Daoy (cell line): ENCODE measurements at regions not wholly inside any gene's neighbourhood (a gene's known extent, or its start where the extent isn't known, plus 50 kb on each side); places are given as distances from the start of the nearest gene placed in this dataset.

Experiments used
- DNase-seq: peaks from one replicate; pipeline ENCODE4 v3.0.0-alpha.2; 2015; ENCODE audit warnings: low read depth

DNA sequence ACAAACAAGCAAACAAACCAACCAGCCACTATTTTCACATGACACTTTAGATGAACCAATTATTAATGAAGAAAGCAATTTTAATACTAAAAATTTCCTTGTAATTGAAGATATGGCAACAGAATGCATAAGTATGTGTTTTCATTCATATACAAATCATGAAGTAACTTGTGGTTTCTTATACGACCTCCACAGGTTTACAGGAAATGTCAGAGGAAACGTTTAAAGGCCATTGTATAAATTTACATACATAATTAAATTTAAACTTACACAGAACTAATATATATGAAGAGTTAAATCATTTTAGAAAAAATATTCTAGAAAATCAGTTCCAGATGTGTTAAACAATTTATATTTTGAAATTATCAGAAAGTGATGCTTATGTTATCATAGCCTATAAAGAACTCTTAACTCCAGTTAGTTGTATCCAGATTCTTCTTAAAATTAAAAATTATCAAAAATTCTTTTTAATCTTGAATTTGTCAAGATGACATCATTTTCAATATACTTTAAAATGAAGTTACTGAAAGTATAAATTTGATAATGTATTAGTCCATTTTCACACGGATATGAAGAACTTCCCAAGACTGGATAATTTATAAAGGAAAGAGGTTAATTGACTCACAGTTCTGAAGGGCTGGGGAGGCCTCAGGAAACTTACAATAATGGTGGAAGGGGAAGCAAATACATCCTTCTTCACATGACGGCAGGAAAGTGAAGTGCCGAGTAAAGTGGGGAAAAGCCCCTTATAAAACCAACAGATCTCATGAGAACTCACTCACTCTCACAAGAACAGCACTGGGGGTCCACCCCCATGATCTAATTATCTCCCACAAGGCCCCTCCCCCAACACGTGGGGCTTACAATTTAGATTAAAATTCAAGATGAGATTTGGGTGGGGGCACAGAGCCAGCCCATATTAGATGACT, 192.0 kb downstream of the PIK3R1 start:
- DNase-seq: no peak

DNA sequence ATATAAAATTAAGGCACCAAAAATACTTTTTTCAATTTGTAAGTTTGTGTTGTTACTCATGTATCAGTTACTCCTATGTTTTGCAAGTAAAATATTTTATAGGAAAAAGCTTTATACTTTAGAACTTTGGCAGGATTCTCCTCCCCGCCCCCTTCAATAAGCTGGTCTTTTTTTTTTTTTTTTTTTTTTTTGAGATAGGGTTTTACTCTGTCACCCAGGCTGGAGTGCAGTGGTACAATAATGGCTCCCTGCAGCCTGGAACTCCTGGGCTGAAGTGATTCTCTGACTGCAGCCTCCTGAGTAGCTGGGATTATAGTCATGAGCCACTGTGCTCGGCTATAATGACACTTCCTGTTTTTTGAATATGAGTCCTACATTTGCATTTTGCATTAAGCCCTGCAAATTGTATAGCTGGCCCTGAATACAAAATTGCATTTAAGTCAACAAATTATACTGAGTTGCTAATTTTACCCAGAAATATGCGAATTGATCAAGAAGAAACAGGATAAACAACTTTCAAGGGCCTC, 192.9 kb downstream of the PIK3R1 start:
- DNase-seq: no peak

DNA sequence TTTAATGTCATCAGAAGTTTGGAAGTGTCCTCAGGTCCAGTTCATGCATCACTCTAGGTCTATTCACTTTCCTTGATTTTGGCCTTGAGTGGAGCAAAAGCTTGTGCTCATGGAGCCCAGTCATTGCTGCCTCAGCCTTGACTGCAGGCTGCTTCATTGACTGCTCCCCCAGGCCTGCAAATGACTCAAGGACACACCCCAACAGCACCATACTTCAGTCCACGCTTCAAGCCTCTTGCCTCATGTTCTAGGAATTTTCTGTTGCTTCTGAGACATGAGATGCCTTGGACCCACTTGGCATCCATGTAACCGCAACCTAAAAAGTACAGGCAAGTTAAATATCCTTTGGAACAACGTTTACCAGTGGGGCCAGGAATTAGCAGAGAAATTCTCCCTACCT, 193.7 kb downstream of the PIK3R1 start:
- peak; percentile 76 for DNase-seq

DNA sequence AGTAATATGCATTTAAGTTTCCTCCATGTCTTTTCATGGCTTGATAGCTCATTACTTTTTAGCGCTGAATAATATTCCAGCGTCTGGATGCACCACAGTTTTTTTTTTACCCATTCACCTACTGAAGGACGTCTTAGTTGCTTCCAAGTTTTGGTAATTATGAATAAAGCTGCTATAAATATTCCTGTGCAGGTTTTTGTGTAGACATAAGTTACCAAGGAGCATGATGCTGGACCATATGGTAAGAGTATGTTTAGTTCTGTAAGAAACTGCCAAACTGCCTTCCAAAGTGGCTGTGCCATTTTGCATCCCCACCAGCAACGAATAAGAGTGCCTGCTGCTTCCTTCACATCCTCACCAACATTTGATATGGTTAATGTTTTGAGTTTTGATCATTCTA, 195.6 kb downstream of the PIK3R1 start:
- no peak for DNase-seq

DNA sequence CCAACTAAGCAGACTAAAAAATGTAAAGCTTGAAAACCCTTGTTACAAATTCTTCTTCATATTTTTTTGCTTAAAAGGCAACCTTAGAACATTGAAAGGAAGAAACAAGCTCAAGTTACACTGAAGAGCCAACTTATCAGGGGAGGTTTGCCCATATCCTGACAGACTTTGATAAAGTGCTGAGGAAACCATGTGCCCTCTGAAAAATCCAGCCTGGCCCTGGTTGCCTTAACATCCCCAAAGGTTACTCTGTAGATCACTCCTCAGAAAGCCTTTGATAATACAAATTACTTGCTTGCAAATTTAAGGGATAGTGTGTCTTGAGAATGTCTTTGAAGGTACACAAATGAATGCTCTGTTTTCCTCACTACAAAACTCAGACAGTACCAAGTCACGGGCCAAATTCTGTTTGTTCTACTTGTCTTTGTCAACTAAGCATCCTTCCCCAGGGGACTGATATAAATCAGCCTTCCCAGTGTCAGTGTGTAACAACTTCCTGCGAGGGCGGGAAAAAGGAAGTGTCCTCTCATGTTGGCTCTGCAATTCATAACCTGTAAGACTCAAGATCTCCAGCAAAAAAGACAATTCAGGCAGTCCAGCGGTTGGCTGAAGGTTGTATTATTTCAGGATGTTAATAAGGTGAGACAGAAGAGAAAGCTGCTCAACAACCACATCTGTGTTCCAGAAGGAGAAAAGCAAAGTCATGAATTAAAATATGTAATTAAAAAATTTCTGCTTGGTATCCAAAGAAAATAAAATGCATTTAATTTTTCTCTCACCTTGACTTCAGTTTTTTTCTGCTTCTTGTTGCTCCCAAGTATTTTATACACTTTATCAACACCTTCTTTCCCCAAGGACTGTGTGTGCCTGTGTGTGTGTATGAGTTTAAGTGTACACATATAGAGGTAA, 199.9 kb downstream of the PIK3R1 start:
- no peak for DNase-seq

DNA sequence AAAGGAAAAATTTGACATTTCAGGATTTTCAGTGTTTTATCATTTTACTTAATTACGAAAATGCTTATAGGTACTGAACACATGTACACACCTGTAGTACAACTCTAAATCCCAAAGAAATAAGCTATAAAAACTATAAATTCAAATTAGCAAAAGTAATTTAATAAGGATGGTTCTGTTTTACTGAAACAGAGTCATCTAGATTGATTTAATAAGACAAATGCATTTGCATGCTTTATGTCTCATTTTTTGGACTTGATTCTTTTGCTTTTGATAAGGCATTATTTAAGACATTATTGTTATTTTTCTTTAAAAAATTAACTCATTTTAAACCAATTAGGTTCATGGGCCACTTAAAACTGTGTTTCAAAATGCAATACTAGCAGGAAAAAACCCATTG, 201.2 kb downstream of the PIK3R1 start:
- no peak for DNase-seq

DNA sequence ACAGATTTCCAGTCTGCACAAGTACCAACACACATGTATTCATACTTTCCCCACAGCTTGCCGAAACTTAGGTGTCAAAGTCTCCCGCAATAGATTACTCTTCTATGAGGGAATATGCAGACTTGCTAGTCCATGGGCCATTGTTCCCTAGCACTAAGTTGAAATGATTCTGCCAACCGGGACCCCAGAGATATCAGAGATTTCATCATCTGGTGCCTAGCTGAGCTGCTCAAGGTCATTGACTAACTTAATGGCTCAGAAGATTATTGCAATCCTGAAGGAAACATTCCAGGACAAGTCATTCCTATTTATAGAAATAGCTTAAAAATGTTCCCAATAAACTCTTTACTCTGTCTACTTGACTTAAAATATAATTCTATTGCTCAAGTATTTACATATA, 202.6 kb downstream of the PIK3R1 start:
- no peak for DNase-seq

DNA sequence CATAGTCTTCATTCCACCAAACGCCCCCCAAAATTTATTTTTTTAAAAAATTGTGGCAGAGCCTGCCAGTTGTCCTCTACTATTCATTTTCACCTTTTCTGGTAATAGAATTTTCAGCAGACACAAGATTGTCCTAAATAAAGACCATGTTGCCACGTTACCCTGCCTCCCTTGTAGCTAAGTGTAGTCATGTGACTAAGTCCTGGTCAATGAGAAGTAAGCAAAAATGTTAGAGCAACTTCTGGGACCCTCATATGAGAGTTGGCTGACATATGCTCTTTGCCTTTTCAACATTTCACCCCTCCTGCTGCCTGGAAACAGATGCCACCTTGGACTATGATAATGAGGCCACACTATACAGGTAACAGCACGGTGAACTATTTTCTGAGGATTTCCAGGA, 203.1 kb downstream of the PIK3R1 start:
- DNase-seq: no peak

DNA sequence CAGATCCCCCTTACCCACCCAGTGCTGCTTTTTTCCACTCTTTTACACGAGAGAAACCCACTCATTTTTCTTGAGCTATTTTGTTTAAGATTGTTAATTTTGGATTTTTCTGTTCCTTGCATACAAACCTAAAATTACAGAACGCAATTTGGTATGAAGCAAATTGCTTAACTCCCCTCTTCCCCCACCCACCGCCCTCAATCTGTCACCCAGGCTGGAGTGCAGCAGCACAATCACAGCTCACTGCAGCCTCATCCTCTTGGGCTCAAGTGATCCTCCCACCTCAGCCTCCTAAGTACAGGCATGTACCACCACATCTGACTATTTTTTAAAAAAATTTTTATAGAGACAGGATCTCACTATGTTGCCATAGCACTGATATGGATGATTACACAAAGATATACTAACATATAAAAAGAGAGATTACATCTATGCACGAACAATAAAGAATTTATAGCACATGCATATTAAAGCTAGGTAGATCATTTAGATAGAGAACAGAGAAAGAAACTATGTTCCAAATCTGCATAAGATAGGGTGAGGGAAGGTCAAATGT, 203.6 kb downstream of the PIK3R1 start:
- DNase-seq: no peak

DNA sequence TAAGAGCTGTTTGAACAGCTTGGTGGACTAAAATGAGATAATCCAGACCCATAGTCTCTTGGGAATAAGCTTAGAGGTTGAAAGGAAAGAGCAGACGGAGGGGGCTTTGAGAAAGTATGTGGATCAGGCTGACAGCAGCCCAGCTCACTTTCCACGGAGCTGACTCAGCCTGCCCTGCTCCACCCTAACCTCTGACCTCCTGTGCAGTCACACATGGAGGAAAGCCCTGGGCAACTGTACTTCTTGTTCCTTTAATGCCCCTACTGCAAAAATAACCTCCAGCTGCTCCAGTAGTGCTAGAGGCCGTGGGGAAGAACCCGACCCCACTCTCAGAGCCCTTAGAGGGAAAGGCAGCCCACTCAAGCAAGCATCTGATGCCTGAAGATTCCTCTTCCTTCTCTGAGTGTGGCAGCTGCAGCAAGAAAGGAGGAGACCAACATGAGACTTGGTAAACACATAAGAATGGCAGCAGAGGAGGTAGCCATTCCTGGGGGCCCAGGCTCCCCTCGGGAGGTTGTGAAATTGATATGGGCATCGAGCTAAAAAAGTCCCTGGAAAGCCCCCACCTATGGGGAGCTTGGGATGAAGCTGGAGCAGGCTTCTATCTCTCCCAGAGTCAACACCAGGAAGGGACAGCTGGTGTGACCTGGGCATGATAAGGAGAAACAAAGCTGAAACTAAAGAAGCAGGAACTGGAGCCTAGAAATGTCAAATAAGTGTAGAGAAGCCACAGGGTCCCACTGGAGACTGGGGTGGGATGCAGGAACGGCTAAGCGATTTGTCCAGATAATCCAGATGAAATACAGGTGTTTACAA, 204.3 kb downstream of the PIK3R1 start:
- peak; percentile 35 for DNase-seq

DNA sequence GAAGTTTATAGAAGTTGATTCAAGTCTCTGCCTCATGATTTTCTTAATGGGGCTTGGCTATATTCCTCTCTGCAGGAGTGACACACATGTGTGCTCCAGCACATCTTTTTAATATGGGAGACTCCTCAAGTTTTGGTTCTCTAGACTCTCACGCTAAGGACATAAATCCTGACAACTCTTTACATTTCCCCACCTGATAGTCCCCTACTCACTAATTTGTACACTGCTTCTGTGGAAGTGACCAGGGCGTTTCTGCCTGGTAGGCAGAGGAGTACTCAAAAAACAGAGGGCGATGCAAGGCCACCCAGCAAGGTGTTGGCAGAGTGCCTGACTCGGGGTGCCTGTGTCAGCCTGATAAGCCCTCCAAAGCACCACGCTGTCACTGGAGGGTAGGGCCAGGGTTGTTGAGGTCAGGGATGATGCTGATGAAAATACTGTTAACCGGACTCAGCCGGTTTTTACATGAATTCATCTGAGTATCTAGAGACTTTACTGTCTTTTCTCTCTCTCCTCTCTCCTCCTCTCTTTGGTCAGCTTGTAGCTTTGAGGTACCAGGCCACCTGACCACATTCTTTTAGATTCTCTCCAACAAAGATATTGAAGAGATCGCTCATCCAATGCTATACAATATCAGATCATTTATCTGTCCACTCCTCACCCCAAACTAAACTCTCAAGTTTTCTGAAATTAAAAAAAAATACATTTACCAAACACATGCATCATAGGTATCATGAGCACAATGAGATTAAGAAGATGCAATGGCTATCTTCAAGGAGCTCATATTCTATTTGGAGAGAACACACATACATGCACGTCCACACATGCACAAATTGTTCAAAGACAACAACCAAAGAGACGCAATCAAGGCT, 205.2 kb downstream of the PIK3R1 start:
- no peak for DNase-seq

DNA sequence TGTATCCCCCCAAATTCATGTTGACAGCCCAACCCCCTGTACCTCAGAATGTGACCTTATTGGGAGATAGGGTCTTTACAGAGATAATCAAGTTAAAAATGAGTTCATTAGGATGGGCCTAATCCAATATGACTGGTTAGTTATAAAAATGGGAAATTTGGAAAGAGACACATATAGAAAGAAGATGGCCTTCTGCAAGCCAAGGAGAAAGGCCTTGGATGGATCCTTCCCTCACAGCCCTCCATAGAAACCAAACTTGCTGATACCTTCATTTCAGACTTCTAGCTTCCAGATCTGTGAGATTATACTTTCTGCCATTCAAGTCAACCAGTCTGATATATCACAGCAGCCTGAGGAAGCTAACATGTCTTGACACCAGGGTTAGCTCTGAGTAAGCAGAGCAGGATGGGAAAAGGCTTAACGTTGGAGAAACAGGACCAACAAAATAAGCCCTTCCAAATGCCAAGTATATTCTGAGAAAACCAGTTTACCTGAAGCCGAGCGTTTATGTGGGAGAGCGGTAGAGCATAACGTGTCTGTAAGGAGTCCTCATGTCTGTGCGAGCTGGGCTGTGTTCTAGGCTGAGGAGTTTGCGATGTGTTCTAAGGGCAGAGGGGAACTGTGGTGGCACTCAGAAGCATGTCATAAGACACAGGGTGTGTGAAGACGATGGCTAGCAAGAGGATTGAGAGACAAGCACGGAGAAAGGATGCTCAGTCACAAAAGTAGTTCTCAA, 206.1 kb downstream of the PIK3R1 start:
- DNase-seq: no peak

DNA sequence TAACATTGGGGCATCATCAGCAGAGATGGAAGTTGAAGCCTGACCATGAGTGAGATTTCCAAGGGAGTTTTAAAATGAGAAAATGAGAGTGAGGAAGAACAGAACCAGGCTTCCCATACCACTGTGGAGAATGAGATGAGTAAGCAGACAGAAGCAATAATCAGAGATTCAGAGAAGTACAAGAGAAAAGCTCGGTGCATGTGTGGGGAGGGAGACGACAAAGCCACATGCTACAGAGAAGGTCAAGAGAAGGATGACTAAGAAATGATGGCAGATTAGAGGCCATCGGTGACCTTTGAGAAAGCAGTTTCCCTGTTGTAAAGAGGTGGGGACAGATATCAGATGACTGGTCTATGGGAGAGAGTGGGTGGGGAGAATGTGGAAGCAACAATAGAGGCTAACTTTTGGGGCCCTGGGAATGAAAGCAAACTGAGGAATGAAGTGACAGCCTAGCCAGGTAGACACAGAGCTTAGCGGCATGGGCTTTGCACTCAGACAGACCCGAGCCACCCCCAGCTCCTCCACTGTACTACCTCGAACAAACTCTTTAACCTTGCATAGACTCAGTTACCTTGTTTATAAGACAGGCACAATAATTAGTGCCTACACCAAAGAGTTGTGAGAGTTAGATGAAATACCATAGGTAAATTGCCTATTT, 207.7 kb downstream of the PIK3R1 start:
- DNase-seq: no peak

DNA sequence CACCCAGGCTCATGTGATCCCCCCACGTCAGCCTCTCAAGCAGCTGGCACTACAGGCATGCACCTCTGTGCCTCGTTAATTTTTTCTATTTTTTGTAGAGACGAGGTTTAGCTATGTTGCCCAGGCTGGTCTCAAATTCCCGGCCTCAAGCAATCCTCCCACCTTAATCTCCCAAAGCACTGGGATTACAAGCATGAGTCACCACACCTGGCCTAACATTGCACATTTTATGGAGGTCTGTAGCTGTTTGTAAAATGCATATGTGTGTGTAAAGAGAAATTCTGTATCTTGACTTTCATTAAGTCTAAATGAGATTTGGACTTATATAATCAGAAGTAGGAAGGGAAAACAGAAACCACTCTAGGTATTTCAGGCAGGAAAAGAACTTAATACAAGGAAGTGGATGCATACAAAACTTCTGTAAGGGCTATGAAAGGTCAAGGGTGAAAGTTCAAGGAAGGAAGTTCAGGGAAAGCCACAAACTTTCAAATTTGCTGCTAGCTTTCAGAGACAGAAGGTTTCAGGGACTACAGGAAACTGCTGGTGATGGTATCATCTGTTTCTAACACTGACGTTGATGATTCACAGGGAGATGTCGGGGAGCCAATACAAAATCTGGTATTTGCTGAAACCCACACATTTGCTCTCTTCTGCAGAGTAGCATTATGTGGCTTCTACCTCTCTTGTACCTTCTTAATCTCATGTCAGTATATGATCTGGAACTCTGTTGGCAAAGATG, 209.4 kb downstream of the PIK3R1 start:
- DNase-seq: peak; percentile 28

DNA sequence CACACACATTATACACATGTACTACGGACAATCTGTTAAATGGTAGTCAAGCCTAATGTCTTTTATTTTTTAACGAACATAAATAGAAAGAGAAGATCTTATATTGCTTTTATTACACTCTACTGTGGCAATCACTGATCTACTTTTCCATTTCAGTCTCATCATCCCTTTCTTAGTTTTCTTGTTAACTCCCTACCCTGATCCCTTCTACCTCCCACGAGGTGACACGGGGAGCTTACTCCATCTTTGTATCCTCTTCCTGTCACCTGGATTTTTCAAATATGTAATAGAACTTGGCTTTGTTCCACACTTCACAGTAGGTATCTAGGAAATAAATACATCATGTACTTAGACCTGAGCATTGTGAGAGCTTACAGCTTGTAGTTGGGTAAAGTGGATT, 211.0 kb downstream of the PIK3R1 start:
- DNase-seq: no peak

DNA sequence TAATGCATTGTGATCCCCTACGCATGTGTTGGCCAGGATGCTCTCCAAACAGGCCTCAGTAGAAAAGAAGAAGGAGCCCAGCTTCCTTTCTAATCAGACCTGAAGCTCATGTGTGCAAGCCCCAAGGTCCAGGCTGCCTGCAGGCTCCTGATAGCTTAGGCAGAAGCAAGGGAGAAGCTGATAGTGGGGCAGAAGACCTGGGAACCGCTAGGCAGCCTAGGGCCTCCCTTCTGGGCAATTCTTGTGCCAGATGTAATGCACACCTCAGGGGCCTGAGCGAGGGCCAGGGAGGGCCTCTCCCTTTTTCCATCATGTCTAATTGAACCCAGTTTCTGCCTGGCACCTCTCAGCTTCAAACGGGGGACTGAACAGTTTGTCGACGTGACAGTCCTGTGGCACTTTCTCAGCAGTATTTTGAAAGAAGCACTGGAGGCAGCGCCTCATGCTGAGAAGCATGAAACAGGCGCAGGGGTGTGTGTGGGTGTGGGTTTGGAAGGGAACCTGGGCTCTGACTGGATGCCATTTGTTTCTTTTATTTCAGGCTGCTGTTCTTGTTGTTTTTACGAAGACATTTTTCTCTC, 212.8 kb downstream of the PIK3R1 start:
- no peak for DNase-seq

DNA sequence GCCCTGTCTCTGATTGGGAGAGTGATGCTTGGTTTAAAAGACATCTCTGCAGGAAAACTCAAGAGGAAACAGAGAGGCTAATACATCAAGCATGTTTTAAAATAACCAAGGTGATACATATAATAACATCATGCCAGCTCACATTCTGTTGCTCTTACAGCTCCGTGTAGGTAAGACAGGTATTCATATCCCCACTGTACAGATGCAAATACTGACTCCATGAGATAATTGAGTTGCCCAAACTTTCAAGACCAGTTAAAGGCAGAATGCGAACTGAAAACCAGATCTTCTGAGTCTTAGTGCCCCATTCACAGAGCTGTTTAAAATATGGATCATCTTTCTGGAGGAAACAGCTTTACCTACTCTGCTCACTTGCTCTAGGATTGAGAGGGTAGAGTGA, 214.0 kb downstream of the PIK3R1 start:
- DNase-seq: no peak

DNA sequence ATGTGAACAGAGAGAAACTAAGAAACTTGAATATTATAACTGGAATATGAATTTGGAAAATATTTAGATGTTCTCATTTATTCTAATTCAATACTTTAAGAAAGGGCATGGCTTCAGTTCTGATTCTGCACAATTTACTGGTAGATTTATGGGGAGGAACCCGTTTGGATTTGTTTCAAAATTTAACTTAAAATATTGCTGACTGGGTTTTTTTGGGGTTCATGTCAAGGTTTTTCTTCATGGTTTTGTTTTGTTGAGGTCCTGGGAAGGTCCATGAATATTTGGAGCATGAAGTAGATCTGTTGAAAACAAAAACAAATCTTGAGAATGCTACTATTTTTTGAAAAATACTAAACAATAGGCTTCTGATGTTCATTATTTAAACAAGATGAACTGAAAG, 214.7 kb downstream of the PIK3R1 start:
- no peak for DNase-seq
